Chondrocyte (in vitro differentiated cells): ENCODE measurements at regions not wholly inside any gene's neighbourhood (a gene's known extent, or its start where the extent isn't known, plus 50 kb on each side); places are given as distances from the start of the nearest gene placed in this dataset.
A peak's percentile ranks its signal among the peaks of the same experiment; 100 is the strongest.

Experiments
- DNase-seq: peaks from one replicate; pipeline ENCODE4 v3.0.0; 2021; ENCODE audit warnings: mixed read lengths, low spot score
- H3K27ac Mint-ChIP-seq: one replicate; pipeline ENCODE4 v1.8.0; 2021; ENCODE audit warnings: mild to moderate bottlenecking, moderate library complexity, mixed read lengths; ENCODE audit not compliant: unreplicated experiment
- H3K27me3 Mint-ChIP-seq: 2 replicates; pipeline ENCODE4 v1.8.0; 2021; ENCODE audit warnings: low read depth, mixed read lengths
- H3K36me3 Mint-ChIP-seq: 2 replicates; pipeline ENCODE4 v1.8.0; 2021; ENCODE audit warnings: low read depth, mixed read lengths
- H3K4me1 Mint-ChIP-seq: 2 replicates; pipeline ENCODE4 v1.8.0; 2021; ENCODE audit warnings: low read depth, mild to moderate bottlenecking, mixed read lengths
- H3K4me3 Mint-ChIP-seq: one replicate; pipeline ENCODE4 v1.8.0; 2021; ENCODE audit warnings: mild to moderate bottlenecking, moderate library complexity, mixed read lengths; ENCODE audit not compliant: unreplicated experiment
- H3K9me3 Mint-ChIP-seq: 2 replicates; pipeline ENCODE4 v1.8.0; 2021; ENCODE audit warnings: low read depth, mixed read lengths
- TF ChIP-seq, protein P1 (sequence below): fragments of 200-600 bp; sonication (generic); IDR thresholded peaks from 2 replicates; pipeline ENCODE4 v1.5.0; 2021; ENCODE audit warnings: antibody characterized with exemption, mild to moderate bottlenecking, moderate library complexity

DNA sequence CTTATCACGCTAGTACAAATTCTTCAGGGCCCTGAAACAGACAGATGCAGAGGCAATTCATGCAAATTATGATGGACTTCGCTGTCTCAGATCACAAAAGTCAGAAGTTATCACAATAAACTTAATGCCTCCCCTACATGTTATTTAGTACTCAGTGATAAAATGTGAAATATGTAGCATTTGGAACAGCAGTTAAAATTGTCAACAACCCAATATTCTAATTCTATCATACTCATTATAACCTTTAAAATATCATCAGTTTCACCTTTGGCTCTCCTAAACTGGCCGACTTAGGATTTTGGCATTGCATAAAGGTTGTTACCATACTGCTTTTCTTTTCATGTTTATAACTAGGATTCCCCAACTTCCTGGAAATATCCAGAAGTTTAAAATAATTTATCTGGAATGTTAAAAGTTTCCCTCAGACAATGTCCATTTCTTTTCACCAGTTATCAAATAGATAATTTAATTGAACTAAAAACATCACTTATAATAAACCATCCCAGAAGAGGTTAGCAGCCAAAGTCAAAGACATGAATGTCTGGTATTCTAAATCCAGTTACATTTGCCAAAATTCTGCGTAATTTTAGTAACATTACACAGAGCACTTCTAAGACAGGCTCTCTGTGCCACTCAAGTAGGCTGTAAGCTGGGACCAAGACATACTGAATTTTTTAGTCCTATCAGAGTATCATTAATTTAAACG, 239.8 kb downstream of the RBM43 start:
- no peak for DNase-seq
- Mint-ChIP-seq H3K27me3 (no peaks in the 10 kb centered on the region), H3K4me3 (no peak overlapping the region), H3K9me3 (no peaks in the 10 kb centered on the region), H3K27ac (peak overlapping the region; percentile 25), H3K4me1 (peaks cover 15% of the 10 kb centered on the region), H3K36me3 (no peaks in the 10 kb centered on the region)
- TF ChIP-seq, protein P1, sequence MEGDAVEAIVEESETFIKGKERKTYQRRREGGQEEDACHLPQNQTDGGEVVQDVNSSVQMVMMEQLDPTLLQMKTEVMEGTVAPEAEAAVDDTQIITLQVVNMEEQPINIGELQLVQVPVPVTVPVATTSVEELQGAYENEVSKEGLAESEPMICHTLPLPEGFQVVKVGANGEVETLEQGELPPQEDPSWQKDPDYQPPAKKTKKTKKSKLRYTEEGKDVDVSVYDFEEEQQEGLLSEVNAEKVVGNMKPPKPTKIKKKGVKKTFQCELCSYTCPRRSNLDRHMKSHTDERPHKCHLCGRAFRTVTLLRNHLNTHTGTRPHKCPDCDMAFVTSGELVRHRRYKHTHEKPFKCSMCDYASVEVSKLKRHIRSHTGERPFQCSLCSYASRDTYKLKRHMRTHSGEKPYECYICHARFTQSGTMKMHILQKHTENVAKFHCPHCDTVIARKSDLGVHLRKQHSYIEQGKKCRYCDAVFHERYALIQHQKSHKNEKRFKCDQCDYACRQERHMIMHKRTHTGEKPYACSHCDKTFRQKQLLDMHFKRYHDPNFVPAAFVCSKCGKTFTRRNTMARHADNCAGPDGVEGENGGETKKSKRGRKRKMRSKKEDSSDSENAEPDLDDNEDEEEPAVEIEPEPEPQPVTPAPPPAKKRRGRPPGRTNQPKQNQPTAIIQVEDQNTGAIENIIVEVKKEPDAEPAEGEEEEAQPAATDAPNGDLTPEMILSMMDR: no peak

GRCh38 chr2:151020411-151020810, 241.3 kb downstream of the RBM43 start:
- TF ChIP-seq, protein P1: no peak
- Mint-ChIP-seq H3K4me3 (no peak overlapping the region), H3K9me3 (no peaks in the 10 kb centered on the region), H3K27me3 (no peaks in the 10 kb centered on the region), H3K27ac (no peak overlapping the region), H3K4me1 (peaks cover 15% of the 10 kb centered on the region), H3K36me3 (no peaks in the 10 kb centered on the region)
- DNase-seq: no peak

DNA sequence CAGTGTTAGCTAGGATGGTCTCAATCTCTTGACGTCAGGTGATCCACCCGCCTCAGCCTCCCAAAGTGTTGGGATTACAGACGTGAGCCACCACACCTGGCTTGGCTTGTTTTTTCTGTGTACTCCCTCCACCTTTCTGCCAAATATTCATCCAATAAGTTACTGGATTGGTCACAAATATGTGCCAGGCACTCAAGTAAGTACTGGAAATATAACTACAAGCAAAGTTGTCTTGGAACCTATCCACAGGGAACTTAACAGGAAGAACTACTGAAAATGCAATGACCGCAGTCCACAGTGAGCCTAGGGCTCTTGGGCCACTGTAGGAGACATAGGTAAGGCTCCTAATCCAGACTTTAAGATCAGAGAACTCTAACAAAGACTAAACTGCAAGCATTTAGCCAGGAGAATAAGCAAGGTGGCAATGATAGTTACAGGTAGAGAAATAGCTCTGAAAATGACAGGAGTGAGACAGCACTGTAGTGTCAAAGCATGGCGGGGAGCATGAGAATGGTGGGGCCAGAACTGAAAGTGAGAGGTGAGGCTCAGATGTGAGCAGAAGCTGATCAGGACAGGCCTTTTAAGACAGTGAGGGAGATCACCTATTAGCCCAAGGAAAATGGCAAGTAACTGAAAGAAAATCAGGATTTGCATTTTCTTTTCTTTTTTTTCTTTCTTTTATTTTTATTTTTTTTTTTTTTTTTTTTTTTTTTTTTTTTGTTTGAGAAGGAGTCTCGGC, 252.1 kb downstream of the RBM43 start:
- Mint-ChIP-seq H3K27ac (no peak overlapping the region), H3K27me3 (no peaks in the 10 kb centered on the region), H3K36me3 (no peaks in the 10 kb centered on the region), H3K4me1 (no peaks in the 10 kb centered on the region), H3K9me3 (no peaks in the 10 kb centered on the region), H3K4me3 (no peak overlapping the region)
- TF ChIP-seq, protein P1: no peak
- DNase-seq: no peak

- no peak overlapping the region for H3K27ac Mint-ChIP-seq
- H3K4me1 Mint-ChIP-seq: no peaks in the 10 kb centered on the region
- no peak overlapping the region for H3K4me3 Mint-ChIP-seq
- H3K9me3 Mint-ChIP-seq: no peaks in the 10 kb centered on the region
- TF ChIP-seq, protein P1: no peak
- no peak for DNase-seq
- no peaks in the 10 kb centered on the region for H3K27me3 Mint-ChIP-seq
- no peaks in the 10 kb centered on the region for H3K36me3 Mint-ChIP-seq
Measured at GRCh38 chr2:151007365-151007764, 254.3 kb downstream of the RBM43 start.

DNA sequence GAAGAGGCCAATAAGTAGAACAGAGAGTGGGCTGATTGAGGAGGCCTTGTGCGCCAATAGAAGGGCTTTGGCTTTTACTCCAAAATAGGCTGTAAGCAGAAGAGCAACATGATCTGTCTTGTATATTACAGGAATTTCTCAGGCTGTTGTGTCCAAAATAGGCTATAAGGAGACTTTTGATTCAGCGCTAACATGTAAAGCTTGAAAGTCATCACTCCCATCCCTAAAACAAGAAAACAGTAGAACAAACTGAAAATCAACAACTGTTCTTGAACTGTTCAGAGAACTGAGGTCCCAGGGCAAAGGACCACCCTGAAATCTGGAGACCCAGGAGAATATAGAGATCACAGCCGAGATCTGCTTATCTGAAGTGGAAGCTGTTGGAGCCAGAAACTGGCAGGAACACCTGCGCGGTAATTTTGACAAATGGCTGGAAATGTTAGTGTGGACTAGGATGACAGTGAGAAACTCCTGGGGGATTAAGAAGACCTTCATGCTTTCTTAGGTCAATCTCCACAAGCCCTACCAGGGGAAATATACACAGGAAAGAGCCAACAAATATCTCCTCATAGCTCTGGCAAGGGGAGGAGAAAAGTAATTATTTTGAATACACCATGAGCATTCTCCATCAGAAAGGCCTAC, 258.6 kb downstream of the RBM43 start:
- Mint-ChIP-seq H3K27me3 (no peaks in the 10 kb centered on the region), H3K36me3 (no peaks in the 10 kb centered on the region), H3K9me3 (no peaks in the 10 kb centered on the region), H3K4me3 (no peak overlapping the region), H3K27ac (no peak overlapping the region), H3K4me1 (no peaks in the 10 kb centered on the region)
- no peak for DNase-seq
- TF ChIP-seq, protein P1: no peak
